H1 (cell line): ENCODE measurements at regions not wholly inside any gene's neighbourhood (a gene's known extent, or its start where the extent isn't known, plus 50 kb on each side); places are given as distances from the start of the nearest gene placed in this dataset.

Experiments
- EZH2 ChIP-seq: fragments of 200-600 bp; sonication (generic); IDR thresholded peaks from 2 replicates; pipeline ENCODE4 v1.7.1; 2012; ENCODE audit warnings: low read depth, mild to moderate bottlenecking, moderate library complexity, low read length, inconsistent platforms; ENCODE audit not compliant: severe bottlenecking
- PHF8 ChIP-seq: fragments of 200-600 bp; sonication (generic); conservative IDR thresholded peaks from 2 replicates; pipeline ENCODE4 v1.7.1; 2012; ENCODE audit warnings: low read depth, mild to moderate bottlenecking, inconsistent platforms, low read length, moderate library complexity
- RAD21 ChIP-seq, 2 experiments: IDR thresholded peaks in 1 of 2; conservative IDR thresholded peaks in 1 of 2; 2 replicates each; pipeline ENCODE4 v1.6.1; 2011; ENCODE audit warnings: low read depth in 2 of 2, low read length in 2 of 2, improper control_type of control experiment in 1 of 2, inconsistent platforms in 1 of 2, mild to moderate bottlenecking in 1 of 2, moderate library complexity in 1 of 2
- RBBP5 ChIP-seq: IDR thresholded peaks from 2 replicates; pipeline ENCODE4 v1.7.1; 2012; ENCODE audit warnings: low read depth, mild to moderate bottlenecking, inconsistent platforms, low read length, moderate library complexity, borderline replicate concordance
- RFX5 ChIP-seq: IDR thresholded peaks from 2 replicates; pipeline ENCODE4 v1.6.1; 2011; ENCODE audit warnings: low read depth, low read length, improper control_type of control experiment, borderline replicate concordance
- SIN3A ChIP-seq, 2 experiments: IDR thresholded peaks in 1 of 2; conservative IDR thresholded peaks in 1 of 2; 2 replicates each; pipeline ENCODE4 v1.6.1; 2011 to 2012; ENCODE audit warnings: low read length in 2 of 2, improper control_type of control experiment in 1 of 2, low read depth in 1 of 2, mild to moderate bottlenecking in 1 of 2
- TAF1 ChIP-seq: IDR thresholded peaks from 2 replicates; pipeline ENCODE4 v1.6.1; 2011; ENCODE audit warnings: mild to moderate bottlenecking, low read depth, low read length
- TBP ChIP-seq: IDR thresholded peaks from 2 replicates; pipeline ENCODE4 v1.6.1; 2011; ENCODE audit warnings: low read depth, low read length, improper control_type of control experiment
- USF2 ChIP-seq: IDR thresholded peaks from 2 replicates; pipeline ENCODE4 v1.6.1; 2011; ENCODE audit warnings: low read length, improper control_type of control experiment
- ZNF274 ChIP-seq: IDR thresholded peaks from 2 replicates; pipeline ENCODE4 v1.7.0; 2012; ENCODE audit warnings: low read length, borderline replicate concordance; ENCODE audit errors: extremely low read depth
- TF ChIP-seq, protein P1 (sequence below), 3 experiments: IDR thresholded peaks; 1 replicate in 2 of 3; 2 replicates in 1 of 3; pipeline versions ENCODE4 v1.5.1 to v1.6.1; 2011; ENCODE audit warnings: low read length in 3 of 3, mild to moderate bottlenecking in 3 of 3, inconsistent platforms in 2 of 3, low read depth in 1 of 3, moderate library complexity in 1 of 3; ENCODE audit not compliant: insufficient read depth in 1 of 3; ENCODE audit errors: control extremely low read depth in 1 of 3
- TF ChIP-seq, protein P2 (sequence below): IDR thresholded peaks from 2 replicates; pipeline ENCODE4 v1.6.1; 2012; ENCODE audit warnings: inconsistent platforms

GRCh38 chr18:44629406-44629805 lies 51.3 kb upstream of the SETBP1 start:
- TF ChIP-seq, protein P1, sequence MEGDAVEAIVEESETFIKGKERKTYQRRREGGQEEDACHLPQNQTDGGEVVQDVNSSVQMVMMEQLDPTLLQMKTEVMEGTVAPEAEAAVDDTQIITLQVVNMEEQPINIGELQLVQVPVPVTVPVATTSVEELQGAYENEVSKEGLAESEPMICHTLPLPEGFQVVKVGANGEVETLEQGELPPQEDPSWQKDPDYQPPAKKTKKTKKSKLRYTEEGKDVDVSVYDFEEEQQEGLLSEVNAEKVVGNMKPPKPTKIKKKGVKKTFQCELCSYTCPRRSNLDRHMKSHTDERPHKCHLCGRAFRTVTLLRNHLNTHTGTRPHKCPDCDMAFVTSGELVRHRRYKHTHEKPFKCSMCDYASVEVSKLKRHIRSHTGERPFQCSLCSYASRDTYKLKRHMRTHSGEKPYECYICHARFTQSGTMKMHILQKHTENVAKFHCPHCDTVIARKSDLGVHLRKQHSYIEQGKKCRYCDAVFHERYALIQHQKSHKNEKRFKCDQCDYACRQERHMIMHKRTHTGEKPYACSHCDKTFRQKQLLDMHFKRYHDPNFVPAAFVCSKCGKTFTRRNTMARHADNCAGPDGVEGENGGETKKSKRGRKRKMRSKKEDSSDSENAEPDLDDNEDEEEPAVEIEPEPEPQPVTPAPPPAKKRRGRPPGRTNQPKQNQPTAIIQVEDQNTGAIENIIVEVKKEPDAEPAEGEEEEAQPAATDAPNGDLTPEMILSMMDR (IDR thresholded peaks at IDR 0.05; ENCODE audit: control extremely low read depth in 1 of 3, insufficient read depth in 1 of 3, low read depth in 1 of 3, low read length in 3 of 3): no peak
- no peak for TF ChIP-seq SIN3A (conservative IDR thresholded peaks at IDR 0.05 in 1 of 2, IDR thresholded peaks at IDR 0.05 in 1 of 2; ENCODE audit: low read depth in 1 of 2, low read length in 2 of 2)
- TF ChIP-seq TAF1: no peak
- TF ChIP-seq, protein P2, sequence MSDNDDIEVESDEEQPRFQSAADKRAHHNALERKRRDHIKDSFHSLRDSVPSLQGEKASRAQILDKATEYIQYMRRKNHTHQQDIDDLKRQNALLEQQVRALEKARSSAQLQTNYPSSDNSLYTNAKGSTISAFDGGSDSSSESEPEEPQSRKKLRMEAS: no peak
- TF ChIP-seq ZNF274: no peak
- TF ChIP-seq RAD21 (IDR thresholded peaks at IDR 0.05 in 1 of 2, conservative IDR thresholded peaks at IDR 0.05 in 1 of 2; ENCODE audit: low read depth in 2 of 2, low read length in 2 of 2): no peak
- TF ChIP-seq USF2: no peak
- no peak for TF ChIP-seq RFX5
- TF ChIP-seq EZH2: no peak
- TF ChIP-seq RBBP5: no peak
- TF ChIP-seq PHF8: no peak
- no peak for TF ChIP-seq TBP
